ENCODE measurements at regions not wholly inside any gene's neighbourhood (a gene's known extent, or its start where the extent isn't known, plus 50 kb on each side); places are given as distances from the start of the nearest gene placed in this dataset.

- TF ChIP-seq CTCF (IDR thresholded peaks at IDR 0.05 in 8 of 11, conservative IDR thresholded peaks at IDR 0.05 in 3 of 11), result no peak
- no peak for TF ChIP-seq POLR2AphosphoS5 (IDR thresholded peaks at IDR 0.05)
Observed at GRCh38 chr2:172247203-172247602, 144.5 kb upstream of the DLX2 start.

Measured in spleen (tissue), 7 donors.